Neuron (in vitro differentiated cells): ENCODE measurements at regions not wholly inside any gene's neighbourhood (a gene's known extent, or its start where the extent isn't known, plus 50 kb on each side); places are given as distances from the start of the nearest gene placed in this dataset.

Experiments
- H2AFZ ChIP-seq: one replicate; pipeline ENCODE4 v1.6.1; 2013; ENCODE audit warnings: low read depth, mild to moderate bottlenecking, inconsistent platforms, low read length, moderate library complexity
- H3K27me3 ChIP-seq: one replicate; pipeline ENCODE4 v1.6.1; 2013; ENCODE audit warnings: low read length; ENCODE audit not compliant: insufficient read depth
- H3K36me3 ChIP-seq: one replicate; pipeline ENCODE4 v1.6.1; 2013; ENCODE audit warnings: low read length; ENCODE audit not compliant: insufficient read depth
- H3K4me1 ChIP-seq: one replicate; pipeline ENCODE4 v1.6.1; 2013; ENCODE audit warnings: low read length; ENCODE audit not compliant: insufficient read depth
- H3K4me3 ChIP-seq: 2 replicates; pipeline ENCODE4 v1.5.1; 2013; ENCODE audit warnings: mild to moderate bottlenecking, low read length, moderate library complexity
- H3K9me3 ChIP-seq: one replicate; pipeline ENCODE4 v1.6.1; 2013; ENCODE audit warnings: low read length

DNA sequence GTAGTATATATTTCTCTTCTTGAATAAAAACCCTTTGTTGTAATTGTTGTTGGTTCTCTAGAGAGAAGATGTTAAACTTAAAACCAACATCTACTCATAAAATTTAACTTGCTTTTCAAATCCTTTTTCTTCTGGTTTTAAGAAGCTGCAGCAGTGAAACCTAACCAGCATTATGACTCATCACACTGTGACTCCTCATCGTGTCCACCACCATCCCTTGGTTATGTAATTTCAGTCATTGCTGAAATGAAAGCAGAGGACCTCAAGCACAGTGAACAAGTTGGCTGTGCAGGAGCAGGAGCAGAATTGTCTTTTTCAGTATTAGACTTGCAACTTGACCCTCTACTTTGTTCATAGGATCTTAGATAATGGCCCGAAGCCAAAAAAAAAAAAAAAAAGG, 64.9 kb upstream of the HTR2A start:
- H2AFZ ChIP-seq, result no peak overlapping the region
- no peaks in the 10 kb centered on the region for H3K9me3 ChIP-seq
- H3K4me3 ChIP-seq, result no peak overlapping the region
- H3K27me3 ChIP-seq, result no peaks in the 10 kb centered on the region
- no peaks in the 10 kb centered on the region for H3K36me3 ChIP-seq
- H3K4me1 ChIP-seq, result no peaks in the 10 kb centered on the region

- Histone ChIP-seq H3K9me3 (no peaks in the 10 kb centered on the region), H3K27me3 (no peaks in the 10 kb centered on the region), H3K4me3 (no peak overlapping the region), H2AFZ (no peak overlapping the region), H3K36me3 (no peaks in the 10 kb centered on the region), H3K4me1 (no peaks in the 10 kb centered on the region)
Measured at GRCh38 chr13:46953941-46954340, 57.1 kb upstream of the HTR2A start.

GRCh38 chr13:46953331-46953730, 56.5 kb upstream of the HTR2A start:
- Histone ChIP-seq H2AFZ (no peak overlapping the region), H3K27me3 (no peaks in the 10 kb centered on the region), H3K9me3 (no peaks in the 10 kb centered on the region), H3K4me3 (no peak overlapping the region), H3K4me1 (no peaks in the 10 kb centered on the region), H3K36me3 (no peaks in the 10 kb centered on the region)

DNA sequence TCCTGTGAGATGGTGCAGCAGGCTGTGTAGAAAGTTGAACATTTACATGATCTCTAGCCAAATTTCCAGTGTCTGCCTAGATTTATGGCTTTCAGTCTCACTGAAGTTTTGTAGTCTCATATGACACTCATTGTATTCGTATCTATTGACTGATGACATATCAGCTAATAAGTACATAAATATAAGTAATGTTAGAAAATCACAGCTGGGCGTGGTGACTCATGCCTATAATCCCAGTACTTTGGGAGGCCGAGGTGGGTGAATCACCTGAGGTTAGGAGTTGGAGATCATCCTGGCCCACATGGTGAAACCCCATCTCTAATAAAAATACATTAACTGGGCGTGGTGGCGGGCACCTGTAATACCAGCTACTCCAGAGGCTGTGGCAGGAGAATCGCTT, 54.7 kb upstream of the HTR2A start:
- Histone ChIP-seq H3K4me1 (no peaks in the 10 kb centered on the region), H3K27me3 (no peaks in the 10 kb centered on the region), H3K36me3 (no peaks in the 10 kb centered on the region), H3K9me3 (no peaks in the 10 kb centered on the region), H3K4me3 (no peak overlapping the region), H2AFZ (no peak overlapping the region)

GRCh38 chr13:46949211-46949610, 52.4 kb upstream of the HTR2A start:
- Histone ChIP-seq H3K4me3 (no peak overlapping the region), H3K9me3 (no peaks in the 10 kb centered on the region), H3K36me3 (no peaks in the 10 kb centered on the region), H3K27me3 (no peaks in the 10 kb centered on the region), H3K4me1 (no peaks in the 10 kb centered on the region), H2AFZ (no peak overlapping the region)

- no peaks in the 10 kb centered on the region for H3K27me3 ChIP-seq
- H3K4me1 ChIP-seq, result no peaks in the 10 kb centered on the region
- no peak overlapping the region for H2AFZ ChIP-seq
- H3K4me3 ChIP-seq, result no peak overlapping the region
- no peaks in the 10 kb centered on the region for H3K36me3 ChIP-seq
- H3K9me3 ChIP-seq, result no peaks in the 10 kb centered on the region
Measured at GRCh38 chr13:46948338-46948737, 51.5 kb upstream of the HTR2A start.

DNA sequence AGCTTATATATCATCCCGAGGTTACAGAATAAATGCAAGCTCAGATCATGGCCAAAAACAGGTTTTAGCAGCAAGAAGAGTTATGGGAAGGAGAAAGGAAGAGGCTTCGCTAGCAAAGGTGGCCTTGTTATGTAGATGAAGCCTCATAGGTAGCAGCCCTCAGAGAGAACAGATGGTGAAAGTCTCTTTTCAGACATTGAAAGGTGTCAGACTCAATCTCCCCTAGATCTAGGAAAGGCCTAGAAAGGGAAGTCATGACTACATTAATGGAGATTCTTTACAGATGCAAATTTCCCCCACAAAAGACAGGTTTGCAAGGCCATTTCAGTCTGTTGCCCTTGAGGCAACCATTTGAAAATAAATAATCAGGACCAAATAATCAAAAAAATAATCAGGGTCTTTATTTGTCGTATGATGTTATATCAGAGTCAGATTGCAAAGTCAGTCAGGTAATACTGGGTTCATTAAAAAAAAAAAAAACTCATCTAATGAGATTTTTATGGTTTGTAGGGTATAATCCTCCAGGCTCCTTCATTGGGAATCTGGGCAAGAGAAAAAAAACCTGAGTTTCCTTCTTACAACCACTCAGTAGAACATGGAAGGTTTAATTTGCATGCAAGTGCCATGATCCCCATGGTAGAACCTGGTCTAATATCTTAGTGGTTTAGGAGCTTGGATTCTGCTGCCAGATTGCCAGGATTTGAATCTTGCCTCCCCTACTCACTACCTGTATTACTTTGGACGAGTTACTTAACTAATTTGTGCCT, 50.8 kb upstream of the HTR2A start:
- Histone ChIP-seq H3K9me3 (no peaks in the 10 kb centered on the region), H3K4me3 (no peak overlapping the region), H2AFZ (no peak overlapping the region), H3K36me3 (no peaks in the 10 kb centered on the region), H3K27me3 (no peaks in the 10 kb centered on the region), H3K4me1 (no peaks in the 10 kb centered on the region)
